HG03039 (cell line): ENCODE measurements at regions not wholly inside any gene's neighbourhood (a gene's known extent, or its start where the extent isn't known, plus 50 kb on each side); places are given as distances from the start of the nearest gene placed in this dataset.
"Not testable (repeated sequence)": the region's sequence is repeated elsewhere in the genome, so short reads cannot be mapped to it uniquely, and the experiment has no call there.

Experiments used
- ATAC-seq: cut with Tn5 transposase; IDR thresholded peaks from one replicate; pipeline ENCODE4 v1.9.1; 2021; ENCODE audit warnings: mild to moderate bottlenecking, moderate library complexity; ENCODE audit not compliant: unreplicated experiment

DNA sequence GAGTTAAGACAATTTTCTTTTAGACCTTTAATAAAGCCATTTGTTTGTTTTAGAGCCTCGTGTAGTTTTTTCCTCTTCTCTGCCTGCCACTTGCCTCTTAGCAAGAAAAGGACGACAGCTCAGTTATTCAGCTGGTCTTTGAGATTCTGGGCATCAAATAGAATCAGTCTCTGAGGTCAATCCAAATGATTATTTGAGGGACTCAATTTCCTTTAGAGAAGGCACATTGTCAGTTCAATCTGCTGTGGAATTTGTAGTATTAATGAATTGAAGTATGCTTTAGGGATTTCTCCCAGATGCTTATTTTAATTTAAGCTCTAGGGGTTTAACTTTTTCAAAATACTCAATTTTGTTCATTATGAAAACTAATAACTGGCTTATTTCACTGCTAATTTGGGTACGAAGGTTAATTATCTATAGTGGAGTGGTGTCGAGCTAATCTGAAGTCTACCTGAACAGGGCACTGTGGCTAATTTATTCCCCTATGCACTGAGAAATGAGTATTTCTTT is 841.2 kb upstream of the AUTS2 start:
- no peak for ATAC-seq

DNA sequence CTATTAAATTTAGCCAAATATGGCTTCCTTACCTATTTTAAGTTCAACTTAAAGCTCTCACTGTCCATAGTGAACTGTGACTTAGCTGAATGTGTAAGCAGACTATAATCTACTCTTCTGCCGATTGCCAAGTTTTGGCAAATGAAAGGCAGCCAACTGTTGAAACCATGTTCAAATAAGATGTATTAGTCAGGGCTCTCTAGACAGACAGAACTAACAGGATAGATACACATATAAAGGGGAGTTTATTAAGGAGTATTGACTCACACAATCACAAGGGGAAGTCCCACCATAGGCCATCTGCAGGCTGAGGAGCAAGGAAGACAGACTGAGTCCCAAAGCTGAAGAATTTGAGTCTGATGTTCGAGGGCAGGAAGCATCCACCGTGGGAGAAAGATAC is 837.7 kb upstream of the AUTS2 start:
- ATAC-seq = no peak

DNA sequence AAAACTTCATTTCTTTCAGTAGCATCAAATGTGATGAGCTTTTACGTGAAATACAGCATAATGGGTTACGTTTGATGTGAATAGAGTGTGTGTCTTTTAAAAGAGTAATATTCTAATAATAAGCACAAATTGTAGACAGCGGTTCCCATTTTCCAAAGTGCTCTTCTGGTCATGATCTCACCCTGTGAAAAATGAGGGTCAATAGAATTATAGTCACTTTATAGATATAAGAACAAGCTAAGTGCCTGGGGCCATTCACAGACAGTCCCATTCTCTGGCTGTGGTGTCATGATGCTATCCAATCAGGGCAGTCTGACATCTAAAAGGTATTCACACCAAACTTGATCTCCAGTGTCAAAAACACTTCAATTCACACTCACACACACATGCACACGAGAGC is 830.8 kb upstream of the AUTS2 start:
- ATAC-seq = no peak

DNA sequence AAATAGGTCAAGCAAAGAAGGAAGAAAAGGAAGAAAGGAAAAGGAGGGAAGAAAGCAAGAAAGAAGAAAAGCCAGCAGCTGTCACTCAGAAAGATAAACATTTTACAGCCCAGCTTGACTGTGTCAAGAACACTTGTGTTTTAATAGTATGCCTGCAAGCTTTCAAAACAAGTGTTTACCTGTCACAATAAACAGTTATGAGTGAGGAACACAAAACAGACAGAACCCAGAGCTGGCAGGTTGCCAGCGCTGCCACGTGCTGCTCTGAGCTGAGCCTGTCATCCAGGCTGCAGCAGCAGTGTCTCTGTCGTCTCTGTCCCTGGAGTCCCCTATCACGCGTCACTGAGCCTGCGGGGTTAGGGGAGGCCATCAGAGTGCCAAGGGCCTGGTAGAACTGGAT is 827.6 kb upstream of the AUTS2 start:
- no peak for ATAC-seq

DNA sequence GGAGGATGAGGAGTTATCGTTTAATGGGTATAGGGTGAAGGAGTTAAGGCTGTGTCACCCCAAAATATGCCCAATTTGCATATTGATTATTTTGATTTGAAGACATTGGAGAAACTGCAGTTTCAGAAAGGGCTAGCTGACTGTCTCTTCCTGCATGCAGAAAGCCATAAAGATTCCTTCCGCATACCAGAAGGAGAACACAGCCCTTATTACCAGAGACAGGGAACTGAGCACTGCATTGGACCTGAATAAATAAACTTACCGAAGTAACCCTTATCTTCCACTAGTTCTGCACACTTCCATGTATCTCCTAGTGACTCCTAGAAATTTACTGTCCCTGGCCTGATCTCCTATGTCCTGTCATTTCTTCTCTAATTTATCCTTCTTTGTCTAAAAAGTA is 821.9 kb upstream of the AUTS2 start:
- ATAC-seq = no peak

DNA sequence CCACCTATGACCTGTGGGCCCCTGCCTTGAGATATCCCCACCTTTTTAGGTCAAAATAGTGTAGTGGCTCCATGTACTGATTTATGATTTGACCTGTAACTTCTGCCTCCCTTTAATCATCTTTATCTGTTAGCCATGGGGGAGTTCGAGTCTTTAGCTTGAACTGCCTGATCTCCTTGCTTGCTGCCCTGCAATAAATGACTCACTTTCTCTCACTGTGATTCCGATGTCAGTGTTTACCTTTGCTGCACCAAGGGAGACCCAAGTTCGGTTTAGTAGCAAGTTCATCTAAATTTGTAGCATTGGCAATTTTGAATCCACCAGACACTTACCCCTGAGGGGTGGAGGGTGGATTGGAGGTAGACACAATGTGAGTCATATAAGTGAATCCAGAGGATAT is 814.6 kb upstream of the AUTS2 start:
- ATAC-seq = no peak

DNA sequence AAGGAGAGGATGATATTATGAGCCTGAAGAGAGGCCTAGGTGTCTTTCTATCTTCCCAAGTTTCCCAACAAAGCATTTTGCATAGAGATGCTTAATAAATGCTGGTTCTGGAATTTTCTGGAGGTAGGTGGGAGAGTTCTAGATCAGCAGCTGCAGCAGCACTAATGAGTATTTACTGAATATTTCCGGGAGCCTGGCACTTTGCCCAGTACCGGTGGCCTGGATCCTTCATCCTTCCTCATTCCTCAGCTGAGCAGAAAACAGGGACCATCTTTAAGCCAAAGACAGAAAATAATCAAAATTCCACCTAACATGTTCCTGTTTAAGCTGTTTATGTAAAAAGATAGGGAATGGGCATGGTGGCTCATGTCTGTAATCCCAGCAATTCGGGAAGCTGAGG is 813.2 kb upstream of the AUTS2 start:
- no peak for ATAC-seq

DNA sequence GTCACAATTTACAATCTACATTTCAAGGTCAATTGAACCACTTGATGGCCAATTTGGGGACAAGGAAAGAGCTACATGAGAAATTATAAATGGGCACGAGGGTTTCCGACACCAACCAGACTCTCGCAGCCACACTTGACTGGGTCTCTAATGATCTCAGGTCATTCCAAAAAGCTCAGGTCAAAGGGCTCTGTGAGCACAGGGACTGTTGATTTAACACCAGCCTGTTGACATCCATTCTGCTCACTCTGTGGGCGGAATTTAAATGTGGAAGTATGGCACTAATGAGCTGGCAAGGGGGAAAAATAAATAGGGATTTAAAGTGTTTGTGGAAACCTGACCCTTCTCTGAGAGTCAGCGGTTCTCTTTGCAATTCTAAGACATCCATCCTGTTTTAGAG is 810.7 kb upstream of the AUTS2 start:
- no peak for ATAC-seq

DNA sequence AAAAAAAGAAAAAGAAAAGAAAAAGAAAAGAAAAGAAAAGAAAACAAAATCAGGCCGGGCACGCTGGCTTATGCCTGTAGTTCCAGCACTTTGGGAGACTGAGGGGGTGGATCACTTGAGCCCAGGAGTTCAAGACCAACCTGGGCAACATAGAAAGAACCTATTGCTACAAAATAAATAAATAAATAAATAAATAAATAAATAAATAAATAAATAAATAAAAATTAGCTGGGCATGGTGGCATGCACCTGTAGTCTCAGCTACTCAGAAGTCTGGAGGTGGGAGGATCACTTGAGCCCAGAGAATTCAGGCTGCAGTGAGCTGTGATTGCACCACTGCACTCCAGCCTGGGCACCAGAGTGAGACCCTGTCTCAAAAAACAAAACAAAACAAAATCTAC is 809.7 kb upstream of the AUTS2 start:
- not testable (repeated sequence) for ATAC-seq

DNA sequence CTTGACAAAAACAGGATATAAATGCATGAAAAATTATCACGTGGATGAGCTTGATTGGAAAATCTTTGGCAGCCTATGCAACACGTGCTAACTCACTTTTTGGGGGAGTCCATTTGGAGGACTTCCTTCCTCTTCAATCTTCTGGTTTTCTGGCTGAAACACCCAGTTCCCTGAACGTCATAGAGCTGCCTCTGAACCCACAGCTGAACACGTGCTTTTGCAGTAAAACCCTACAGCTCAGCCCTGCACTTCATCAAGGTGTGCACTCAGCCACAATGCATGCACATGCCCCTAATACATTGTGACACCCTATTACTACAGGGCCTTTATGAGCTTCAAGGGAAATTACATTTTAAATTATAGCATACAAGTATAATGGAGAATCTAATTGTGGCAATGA is 808.7 kb upstream of the AUTS2 start:
- no peak for ATAC-seq

DNA sequence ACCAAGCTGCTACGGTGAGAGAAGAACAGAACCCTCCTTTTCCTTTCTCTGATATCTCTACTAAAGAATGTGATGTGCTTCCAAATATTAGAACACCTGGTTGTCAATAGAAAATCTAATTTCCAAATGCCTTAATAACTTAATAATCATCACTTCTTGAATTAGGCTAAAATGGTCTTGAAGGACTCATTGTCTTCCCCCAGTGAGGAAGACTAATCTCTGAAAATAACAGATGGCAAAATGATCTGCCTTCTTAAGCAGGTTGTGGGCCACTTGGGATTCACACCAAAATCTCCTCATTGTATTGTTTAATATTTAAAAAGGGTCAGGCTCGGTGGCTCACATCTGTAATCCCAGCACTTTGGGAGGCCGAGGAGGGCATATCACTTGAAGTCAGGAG is 805.9 kb upstream of the AUTS2 start:
- no peak for ATAC-seq

DNA sequence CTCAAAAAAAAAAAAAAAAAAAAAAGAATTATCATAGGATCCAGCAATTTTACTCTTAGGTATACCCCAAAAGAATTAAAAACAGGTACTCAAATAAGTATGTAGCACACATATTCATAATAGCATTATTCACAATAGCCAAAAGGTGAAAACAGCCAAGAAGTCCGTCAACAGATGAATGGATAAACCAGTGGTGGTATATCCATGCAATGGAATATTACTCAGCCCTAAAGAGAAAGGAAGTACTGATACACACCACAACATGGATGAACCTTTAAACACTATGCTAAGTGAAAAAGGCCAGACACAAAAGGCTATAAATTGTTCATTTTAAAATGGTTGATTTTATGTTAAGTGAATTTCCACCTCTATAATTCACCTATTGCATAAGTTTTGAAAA is 804.8 kb upstream of the AUTS2 start:
- no peak for ATAC-seq

DNA sequence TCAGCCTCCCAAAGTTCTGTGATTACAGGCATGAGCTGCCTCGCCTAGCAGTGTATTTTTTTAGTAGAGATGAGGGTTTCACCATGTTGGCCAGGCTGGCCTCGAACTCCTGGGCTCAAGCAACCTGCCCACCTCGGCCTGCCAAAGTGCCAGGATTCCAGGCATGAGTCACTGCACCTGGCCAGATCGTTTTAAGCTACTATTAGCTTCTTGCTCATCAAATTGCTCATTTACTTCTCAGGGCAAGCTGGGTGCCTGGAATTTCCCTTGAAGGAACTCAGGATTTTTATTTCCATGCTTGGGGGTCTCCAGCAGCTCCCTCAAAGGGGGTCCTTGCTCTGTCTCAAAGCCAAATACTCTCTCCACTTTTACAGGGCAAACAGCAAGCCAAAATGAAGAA is 798.0 kb upstream of the AUTS2 start:
- ATAC-seq = no peak

DNA sequence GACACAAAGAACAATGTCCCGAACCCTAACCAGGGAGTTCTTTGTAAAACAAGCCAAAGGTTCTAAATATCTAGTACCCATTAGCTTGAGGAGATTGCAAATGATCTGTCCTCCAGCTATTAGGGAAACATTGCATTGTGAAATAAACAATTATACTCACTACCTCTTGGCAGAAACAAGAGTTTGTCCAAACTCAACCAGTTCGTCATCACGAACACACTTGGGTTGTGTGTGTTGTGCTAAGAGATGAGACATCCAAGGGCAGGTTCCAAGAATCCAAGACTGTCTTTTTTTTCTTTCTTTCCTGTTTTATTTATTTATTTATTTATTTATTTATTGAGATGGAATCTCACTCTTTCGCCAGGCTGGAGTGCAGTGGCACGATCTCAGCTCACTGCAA is 793.1 kb upstream of the AUTS2 start:
- no peak for ATAC-seq

DNA sequence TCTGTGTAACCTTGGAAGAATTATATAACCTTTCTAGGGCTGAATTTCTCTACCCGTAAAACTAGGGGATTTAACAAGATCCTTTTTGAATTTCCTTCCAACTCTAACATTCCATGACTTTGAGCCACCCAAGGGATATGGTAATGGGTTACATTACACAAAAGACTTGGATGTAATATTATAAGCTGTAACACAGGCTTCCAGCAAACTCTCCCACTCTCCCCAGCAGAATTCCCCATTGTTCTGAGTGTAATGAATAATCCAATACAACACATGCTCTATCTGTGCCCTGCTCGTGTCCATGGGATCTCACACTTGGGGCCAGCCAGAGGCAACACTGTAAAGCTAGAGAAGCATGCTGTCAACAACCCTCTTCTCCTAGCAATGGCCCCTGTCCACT is 790.6 kb upstream of the AUTS2 start:
- ATAC-seq = no peak

DNA sequence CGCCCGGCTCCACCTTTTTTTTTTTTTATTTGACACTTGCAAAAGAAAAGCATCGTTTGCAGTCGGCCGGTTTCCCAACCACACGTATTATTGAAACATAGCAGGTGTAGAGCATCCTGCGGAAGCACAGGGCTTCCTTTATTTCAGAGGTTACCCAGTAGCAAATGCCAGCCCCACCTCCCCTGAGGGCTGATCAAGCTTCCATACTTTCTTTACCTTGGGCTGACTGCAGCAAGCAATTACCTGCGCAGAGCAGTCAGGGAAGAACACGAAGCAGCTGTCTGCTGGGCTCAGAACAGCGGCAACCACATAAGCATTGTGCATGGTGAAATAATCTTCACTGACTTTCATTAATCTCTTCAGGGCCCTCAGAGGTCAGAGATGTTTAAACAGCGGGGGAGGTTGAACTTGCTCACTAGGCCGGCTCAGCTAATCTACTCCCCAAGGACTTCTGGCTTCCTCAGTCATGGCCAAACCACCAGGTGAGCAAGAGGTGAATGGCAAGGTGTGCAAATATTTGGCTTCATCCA is 784.7 kb upstream of the AUTS2 start:
- no peak for ATAC-seq

DNA sequence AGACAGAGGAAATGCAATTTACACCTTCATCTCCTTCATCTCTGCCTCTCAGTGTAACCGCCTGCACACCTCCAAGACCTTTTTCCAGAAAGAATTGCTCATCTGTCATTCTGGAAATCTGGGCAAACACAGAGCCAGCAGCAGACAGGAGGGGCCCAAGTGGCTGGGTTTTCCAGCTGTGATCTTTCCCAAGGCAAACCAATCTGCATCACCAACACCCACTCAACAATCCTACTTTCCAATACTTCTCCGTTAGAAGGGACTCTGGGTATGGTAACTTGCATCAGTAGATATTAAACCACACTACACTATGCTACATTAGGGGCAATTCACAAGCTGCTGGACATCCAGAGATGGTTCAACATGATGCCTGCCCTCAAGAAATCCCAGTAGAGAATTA is 781.8 kb upstream of the AUTS2 start:
- ATAC-seq = no peak

DNA sequence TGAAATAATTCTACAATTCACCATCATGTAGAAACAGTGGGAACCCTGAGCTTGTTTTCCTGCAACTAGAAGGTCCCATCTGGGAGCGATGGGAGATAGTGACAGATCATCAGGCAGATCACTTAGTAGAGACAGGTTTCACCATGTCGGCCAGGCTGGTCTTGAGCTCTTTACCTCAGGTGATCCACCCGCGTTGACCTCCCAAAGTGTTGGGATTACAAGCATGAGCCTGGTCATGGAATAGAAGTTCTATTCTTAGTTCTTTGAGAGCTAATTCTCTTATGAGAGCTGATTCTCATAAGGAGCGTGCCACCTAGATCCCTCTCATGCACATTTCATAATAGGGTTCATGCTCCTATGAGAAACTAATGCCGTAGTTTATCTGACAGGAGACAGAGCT is 778.0 kb upstream of the AUTS2 start:
- no peak for ATAC-seq

DNA sequence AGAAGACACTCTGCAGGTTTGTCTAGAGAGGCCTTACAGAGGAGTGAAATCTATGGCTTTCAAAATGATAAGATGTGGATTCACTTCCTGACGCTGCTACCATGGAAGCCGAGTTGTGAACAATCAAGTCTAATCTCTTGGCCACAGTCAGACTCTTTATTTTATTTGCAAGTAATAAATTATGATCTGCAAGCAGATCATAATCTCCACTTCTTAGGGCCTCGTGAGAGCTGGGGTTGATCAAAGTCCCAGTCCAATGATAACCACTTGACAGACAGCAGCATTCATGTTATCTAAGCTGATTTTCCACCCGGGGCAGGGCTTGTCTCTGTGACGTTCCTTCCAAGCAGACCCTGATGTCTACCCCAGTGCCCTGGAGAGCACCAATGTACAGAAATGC is 776.4 kb upstream of the AUTS2 start:
- no peak for ATAC-seq

DNA sequence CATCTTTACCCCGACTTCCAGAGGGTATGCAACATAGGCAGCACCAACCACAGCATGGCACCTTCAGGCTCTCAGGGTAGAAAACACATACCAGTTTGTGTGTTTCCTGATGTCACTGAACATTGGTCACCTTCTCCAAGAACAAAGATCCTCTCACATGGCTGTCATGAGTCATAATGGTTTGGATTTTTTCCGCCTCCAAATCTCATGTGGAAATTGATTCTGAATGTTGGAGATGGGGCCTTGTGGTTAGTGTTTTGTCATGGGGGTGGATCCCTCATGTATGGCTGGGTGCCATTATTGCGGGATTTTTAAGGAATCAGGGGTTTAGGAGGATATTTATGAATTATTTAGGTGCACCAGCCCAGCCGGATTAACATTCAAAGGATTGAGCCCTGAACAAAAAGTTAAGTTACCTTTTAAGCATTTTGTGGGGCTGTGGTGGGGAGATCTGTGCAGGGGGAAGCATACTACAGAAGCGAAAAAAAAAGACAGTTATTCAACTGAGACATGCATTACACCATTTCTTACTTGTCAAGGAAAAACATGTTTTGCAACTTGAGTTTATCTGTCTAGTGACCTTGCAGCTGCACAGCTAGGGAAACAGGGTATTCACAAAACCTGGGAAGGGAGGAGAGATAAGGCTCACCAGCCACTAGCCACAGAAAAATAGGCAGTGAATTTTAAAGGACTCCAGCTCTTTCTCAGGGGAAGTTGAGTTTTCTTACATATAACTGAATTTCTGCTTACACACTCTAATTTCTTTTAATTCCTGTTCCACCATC is 774.1 kb upstream of the AUTS2 start:
- no peak for ATAC-seq

DNA sequence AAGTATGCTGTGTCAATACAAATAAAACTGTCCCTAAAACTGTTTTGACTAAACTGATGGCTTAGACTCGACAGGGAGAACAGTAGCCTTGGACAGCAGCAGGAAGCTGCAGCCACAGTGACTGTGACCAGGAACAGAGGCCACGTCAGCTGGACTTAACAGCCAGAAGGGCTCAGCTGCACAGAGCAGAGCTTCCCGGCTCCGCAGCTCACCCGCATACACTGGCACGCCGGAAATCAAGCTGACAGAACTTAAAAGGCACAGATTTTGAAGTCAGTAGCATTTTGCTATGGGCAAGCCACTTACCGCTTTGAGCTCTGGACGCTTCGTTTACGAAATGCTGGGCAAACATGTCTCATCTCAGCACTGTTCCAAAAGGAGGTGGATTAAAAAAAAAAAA is 769.7 kb upstream of the AUTS2 start:
- ATAC-seq = no peak

DNA sequence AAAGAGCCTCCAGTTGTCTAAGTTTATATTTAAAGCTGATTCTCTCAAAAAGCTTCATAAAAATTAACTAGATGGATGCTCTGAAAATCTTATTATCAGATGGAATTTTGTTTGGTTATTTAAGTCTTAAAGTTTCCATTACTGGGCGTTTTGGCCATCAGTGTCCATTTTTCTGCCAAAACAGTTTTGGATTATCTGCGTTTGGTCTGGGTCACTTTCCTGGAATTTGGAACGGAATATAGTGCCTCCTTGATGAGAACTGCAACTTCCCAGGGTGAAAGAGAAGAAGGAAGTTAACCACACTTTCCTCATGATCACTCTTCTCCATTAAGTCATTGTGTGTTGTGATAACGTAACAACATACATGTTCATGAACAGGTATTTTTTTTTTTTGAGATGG is 764.9 kb upstream of the AUTS2 start:
- ATAC-seq = no peak

DNA sequence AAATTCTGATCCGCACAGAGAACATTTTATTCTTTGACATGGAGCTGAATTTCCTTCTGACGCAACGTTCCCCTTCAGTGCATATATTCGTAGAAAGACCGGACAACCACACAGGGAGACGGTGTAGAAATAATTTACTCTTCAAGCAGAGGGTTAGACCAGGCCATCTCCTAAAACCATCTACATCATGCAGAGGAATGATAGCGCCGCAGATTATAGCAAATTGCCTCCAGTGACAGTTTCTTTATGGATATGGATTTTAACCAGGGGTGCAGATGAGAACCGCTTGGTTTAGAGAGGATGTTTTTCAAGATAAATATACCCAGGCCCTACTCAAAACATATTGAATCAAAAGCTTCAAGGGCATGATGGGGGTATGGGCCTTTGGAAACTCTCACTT is 759.3 kb upstream of the AUTS2 start:
- no peak for ATAC-seq
